ENCODE measurements at regions not wholly inside any gene's neighbourhood (a gene's known extent, or its start where the extent isn't known, plus 50 kb on each side); places are given as distances from the start of the nearest gene placed in this dataset.

DNA sequence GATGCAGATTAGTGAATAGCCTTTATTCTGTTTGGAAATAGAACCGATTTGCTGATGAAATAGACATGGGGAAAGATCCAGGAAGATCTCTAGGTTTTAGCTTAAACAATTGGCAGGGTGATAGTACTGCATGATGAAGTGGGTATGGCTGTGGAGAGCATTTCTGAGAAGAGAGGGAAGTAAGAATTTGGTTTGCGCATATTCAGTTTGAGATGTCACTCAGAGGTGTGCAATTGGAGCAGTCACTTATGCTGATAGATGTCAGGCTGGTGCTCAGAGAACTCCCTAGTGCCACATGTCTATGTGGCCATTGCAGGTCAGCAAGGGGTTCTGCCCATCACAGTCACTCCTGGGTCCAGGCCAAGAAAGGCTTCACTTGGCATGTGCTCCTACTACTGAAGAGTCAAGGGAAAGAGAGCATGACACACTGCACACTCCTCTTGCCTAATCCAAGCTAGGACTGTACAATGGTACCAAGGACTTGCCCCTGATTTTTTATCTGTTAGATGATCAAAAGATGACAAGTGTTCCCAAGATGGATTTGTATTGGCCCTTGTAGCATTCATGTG, 57.2 kb upstream of the ST8SIA2 start:
- TF ChIP-seq CTCF (IDR thresholded peaks at IDR 0.05) (no peak), POLR2A (IDR thresholded peaks at IDR 0.05) (no peak)

Measured in adrenal gland (tissue), 5 donors.